B cell (primary cell): ENCODE measurements at regions not wholly inside any gene's neighbourhood (a gene's known extent, or its start where the extent isn't known, plus 50 kb on each side); places are given as distances from the start of the nearest gene placed in this dataset.

ENCODE experiments used
- EZH2 ChIP-seq: IDR thresholded peaks from 2 replicates; pipeline ENCODE4 v1.6.1; 2012; ENCODE audit warnings: borderline replicate concordance, low read depth, mild to moderate bottlenecking, moderate library complexity, low read length; ENCODE audit not compliant: insufficient read depth, poor library complexity, severe bottlenecking
- TF ChIP-seq, protein P1 (sequence below): fragments of 200-600 bp; IDR thresholded peaks from one replicate; pipeline ENCODE4 v1.8.0; 2022; ENCODE audit warnings: antibody characterized with exemption, mild to moderate bottlenecking

DNA sequence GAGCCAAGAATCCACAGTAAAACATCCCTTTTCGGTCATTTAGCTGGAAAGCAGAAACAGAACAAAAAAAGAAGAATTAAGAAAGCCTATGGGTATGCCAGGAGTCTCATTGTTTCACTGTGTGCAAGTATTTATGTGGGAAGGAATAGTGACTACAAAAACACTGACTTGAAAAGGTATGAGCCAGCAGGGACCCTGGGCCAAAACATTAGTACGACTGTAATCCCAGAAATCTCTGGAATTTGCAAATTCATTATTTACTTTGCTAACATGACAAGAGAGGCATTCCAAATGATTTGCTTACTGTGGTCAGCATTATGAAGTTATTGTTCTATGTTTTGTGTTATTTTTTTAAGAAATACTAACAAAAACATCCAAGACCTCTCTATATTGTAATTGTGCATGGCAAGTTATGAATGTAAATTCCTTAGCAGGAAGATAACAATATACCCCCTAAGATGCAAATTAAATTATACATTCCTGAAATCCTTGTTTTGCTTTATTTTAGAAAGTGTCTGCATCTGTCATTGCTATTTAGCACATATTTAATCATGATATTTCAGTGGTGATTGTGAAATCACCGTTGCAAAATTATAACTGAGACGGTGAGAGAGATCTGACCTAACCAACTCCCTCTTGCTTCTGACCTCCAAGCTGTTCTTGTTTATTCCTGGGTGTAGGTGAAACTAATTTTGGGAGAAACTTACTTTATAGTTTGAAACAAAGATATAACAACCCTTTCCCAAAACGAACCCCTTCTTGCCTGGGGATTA lies 299.2 kb downstream of the ZPLD1 start:
- TF ChIP-seq, protein P1, sequence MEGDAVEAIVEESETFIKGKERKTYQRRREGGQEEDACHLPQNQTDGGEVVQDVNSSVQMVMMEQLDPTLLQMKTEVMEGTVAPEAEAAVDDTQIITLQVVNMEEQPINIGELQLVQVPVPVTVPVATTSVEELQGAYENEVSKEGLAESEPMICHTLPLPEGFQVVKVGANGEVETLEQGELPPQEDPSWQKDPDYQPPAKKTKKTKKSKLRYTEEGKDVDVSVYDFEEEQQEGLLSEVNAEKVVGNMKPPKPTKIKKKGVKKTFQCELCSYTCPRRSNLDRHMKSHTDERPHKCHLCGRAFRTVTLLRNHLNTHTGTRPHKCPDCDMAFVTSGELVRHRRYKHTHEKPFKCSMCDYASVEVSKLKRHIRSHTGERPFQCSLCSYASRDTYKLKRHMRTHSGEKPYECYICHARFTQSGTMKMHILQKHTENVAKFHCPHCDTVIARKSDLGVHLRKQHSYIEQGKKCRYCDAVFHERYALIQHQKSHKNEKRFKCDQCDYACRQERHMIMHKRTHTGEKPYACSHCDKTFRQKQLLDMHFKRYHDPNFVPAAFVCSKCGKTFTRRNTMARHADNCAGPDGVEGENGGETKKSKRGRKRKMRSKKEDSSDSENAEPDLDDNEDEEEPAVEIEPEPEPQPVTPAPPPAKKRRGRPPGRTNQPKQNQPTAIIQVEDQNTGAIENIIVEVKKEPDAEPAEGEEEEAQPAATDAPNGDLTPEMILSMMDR, result no peak
- TF ChIP-seq EZH2, result no peak
